NCI-H146 (cell line): ENCODE measurements at regions not wholly inside any gene's neighbourhood (a gene's known extent, or its start where the extent isn't known, plus 50 kb on each side); places are given as distances from the start of the nearest gene placed in this dataset.
"Not testable (repeated sequence)": the region's sequence is repeated elsewhere in the genome, so short reads cannot be mapped to it uniquely, and the experiment has no call there.

ENCODE experiments used
- DNase-seq: peaks from one replicate; lab custom pipeline; 2025; lab: John Stamatoyannopoulos, UW

- DNase-seq: no peak
Measured at GRCh38 chr13:104635879-104636278, 1569.7 kb upstream of the SLC10A2 start.

GRCh38 chr13:104634016-104634415 is 1567.8 kb upstream of the SLC10A2 start:
- no peak for DNase-seq

- no peak for DNase-seq
Measured at GRCh38 chr13:104632736-104633135, 1566.5 kb upstream of the SLC10A2 start.

- no peak for DNase-seq
Measured at GRCh38 chr13:104625201-104625600, 1559.0 kb upstream of the SLC10A2 start.

- DNase-seq: no peak
Measured at GRCh38 chr13:104616990-104617389, 1550.8 kb upstream of the SLC10A2 start.

- DNase-seq: no peak
Measured at GRCh38 chr13:104614361-104615145, 1548.3 kb upstream of the SLC10A2 start.

- DNase-seq: no peak
Measured at GRCh38 chr13:104608331-104608730, 1542.1 kb upstream of the SLC10A2 start.

- not testable (repeated sequence) for DNase-seq
Measured at GRCh38 chr13:104605435-104605834, 1539.2 kb upstream of the SLC10A2 start.

- DNase-seq: no peak
Measured at GRCh38 chr13:104597546-104598180, 1531.4 kb upstream of the SLC10A2 start.

GRCh38 chr13:104595511-104595910 is 1529.3 kb upstream of the SLC10A2 start:
- no peak for DNase-seq

GRCh38 chr13:104594806-104595205 is 1528.6 kb upstream of the SLC10A2 start:
- DNase-seq: no peak

GRCh38 chr13:104593693-104594092 is 1527.5 kb upstream of the SLC10A2 start:
- DNase-seq: no peak

- no peak for DNase-seq
Measured at GRCh38 chr13:104593251-104593576, 1527.0 kb upstream of the SLC10A2 start.

- no peak for DNase-seq
Measured at GRCh38 chr13:104592545-104593250, 1526.5 kb upstream of the SLC10A2 start.

GRCh38 chr13:104592127-104592526 is 1525.9 kb upstream of the SLC10A2 start:
- DNase-seq: no peak

GRCh38 chr13:104586051-104586746 is 1520.0 kb upstream of the SLC10A2 start:
- DNase-seq: no peak

- DNase-seq: no peak
Measured at GRCh38 chr13:104584481-104584880, 1518.3 kb upstream of the SLC10A2 start.

- no peak for DNase-seq
Measured at GRCh38 chr13:104580931-104581330, 1514.7 kb upstream of the SLC10A2 start.

- no peak for DNase-seq
Measured at GRCh38 chr13:104577071-104577815, 1511.0 kb upstream of the SLC10A2 start.

GRCh38 chr13:104571893-104572229 is 1505.6 kb upstream of the SLC10A2 start:
- DNase-seq: no peak

GRCh38 chr13:104571161-104571892 is 1505.1 kb upstream of the SLC10A2 start:
- peak; percentile 32 for DNase-seq
